ENCODE measurements at regions not wholly inside any gene's neighbourhood (a gene's known extent, or its start where the extent isn't known, plus 50 kb on each side); places are given as distances from the start of the nearest gene placed in this dataset.
A peak's percentile ranks its signal among the peaks of the same experiment; 100 is the strongest.

- no peak for DNase-seq (ENCODE audit: low read depth in 2 of 2, low spot score in 1 of 2)
Measured at GRCh38 chr9:36462245-36462644, 62.2 kb upstream of the RNF38 start.

GRCh38 chr9:36461323-36461722 is 61.3 kb upstream of the RNF38 start:
- DNase-seq (ENCODE audit: low read depth in 2 of 2, low spot score in 1 of 2) = no peak

- DNase-seq (ENCODE audit: low read depth in 2 of 2, low spot score in 1 of 2) = peak; percentile 22 to 24
Measured at GRCh38 chr9:36458430-36458915, 58.4 kb upstream of the RNF38 start.

- no peak for DNase-seq (ENCODE audit: low read depth in 2 of 2, low spot score in 1 of 2)
Measured at GRCh38 chr9:36457836-36458429, 57.9 kb upstream of the RNF38 start.

- DNase-seq (ENCODE audit: low read depth in 2 of 2, low spot score in 1 of 2) = no peak
Measured at GRCh38 chr9:36456480-36457065, 56.5 kb upstream of the RNF38 start.

GRCh38 chr9:36451949-36452348 is 51.9 kb upstream of the RNF38 start:
- DNase-seq (ENCODE audit: low read depth in 2 of 2, low spot score in 1 of 2) = no peak

GRCh38 chr9:36450110-36450732 is 50.2 kb upstream of the RNF38 start:
- no peak for DNase-seq (ENCODE audit: low read depth in 2 of 2, low spot score in 1 of 2)

Measured in stimulated activated CD8-positive, alpha-beta memory T cell treated with anti-CD3 and anti-CD28 coated beads, Interleukin-4, amount 100 ng/mL, for 1 hour (primary cell).